ENCODE measurements at regions not wholly inside any gene's neighbourhood (a gene's known extent, or its start where the extent isn't known, plus 50 kb on each side); places are given as distances from the start of the nearest gene placed in this dataset.

DNA sequence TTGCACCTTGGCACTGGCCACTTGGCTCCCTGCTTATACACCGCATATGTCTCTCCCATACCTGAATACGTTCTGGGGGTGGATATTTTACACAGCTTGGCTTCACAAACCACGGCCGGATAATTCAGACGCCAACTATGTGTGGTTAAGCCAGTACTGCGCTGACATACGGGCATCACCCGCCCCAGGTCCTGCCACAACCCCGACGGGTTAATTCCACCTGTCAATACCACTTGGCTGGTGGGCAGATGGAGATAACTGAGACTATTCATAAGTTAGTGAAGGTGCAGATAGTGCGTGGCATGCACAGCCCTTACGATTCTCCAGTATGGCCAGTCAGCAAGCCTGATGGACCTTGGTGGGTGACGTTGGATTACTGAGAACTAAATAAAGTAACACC, 696.3 kb upstream of the AGA start:
- no peak overlapping the region for H3K4me3 ChIP-seq
- in situ Hi-C loops (cut with MboI; ENCODE audit: low pct_unique_long_range_greater_than_20kb in 2 of 9, low sequenced_read_pairs in 9 of 9, unreplicated experiment in 9 of 9) = no loop called here

DNA sequence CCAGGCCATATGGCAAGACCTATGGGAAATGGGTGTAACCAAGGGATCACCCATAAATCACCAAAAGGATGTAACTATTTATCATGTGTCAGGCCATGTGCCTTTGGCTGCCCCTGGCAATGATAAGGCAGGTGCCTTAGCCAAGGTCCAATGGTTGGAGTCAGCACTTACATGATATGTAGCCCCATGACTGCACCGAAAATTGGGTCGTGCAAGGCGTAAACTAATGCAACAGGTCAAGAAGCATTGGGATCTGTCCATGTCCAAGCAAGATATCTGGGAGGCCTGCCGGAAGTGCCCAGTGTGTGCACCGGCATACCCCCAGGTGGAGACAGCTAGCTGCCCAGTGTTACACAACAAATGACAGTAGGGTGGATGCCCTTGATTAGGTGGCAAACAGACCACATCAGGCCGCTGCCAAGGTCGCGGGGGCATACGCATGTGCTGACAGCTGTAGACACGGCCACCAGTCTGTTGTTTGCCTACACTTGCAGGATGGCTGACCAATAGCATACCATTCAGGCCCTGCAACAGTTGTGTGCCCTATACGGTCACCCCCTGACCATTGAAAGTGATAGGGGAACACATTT, 698.2 kb upstream of the AGA start:
- no peak for ATAC-seq (replicated peaks in 6 of 8)
- in situ Hi-C loops (cut with MboI; ENCODE audit: low pct_unique_long_range_greater_than_20kb in 2 of 9, low sequenced_read_pairs in 9 of 9, unreplicated experiment in 9 of 9) = no loop called here
- Histone ChIP-seq H3K4me3 (no peak overlapping the region), H3K4me1 (replicated peaks in 1 of 2) (no peaks in the 10 kb centered on the region), H3K27ac (no peak overlapping the region)
- WGBS, 10 experiments = 55 to 100% (median 93%) methylated on average over 2 to 7 of the region's 11 CpGs; no CpG with 5 or more reads in 5 of the 10 experiments

More for the DNA sequence above, 696.3 kb upstream of the AGA start:
- ATAC-seq (replicated peaks in 6 of 8) = no peak
- no peak overlapping the region for H3K27ac ChIP-seq
- 7 to 100% (median 91%) methylated on average over 1 to 8 of the region's 13 CpGs; no CpG with 5 or more reads in 4 of the 10 experiments for WGBS, 10 experiments
- no peaks in the 10 kb centered on the region for H3K4me1 ChIP-seq (replicated peaks in 1 of 2)

- WGBS, 10 experiments = 30 to 100% (median 82%) methylated on average over 1 to 6 of the region's 8 CpGs; no CpG with 5 or more reads in 3 of the 10 experiments
- in situ Hi-C loops (cut with MboI; ENCODE audit: low pct_unique_long_range_greater_than_20kb in 2 of 9, low sequenced_read_pairs in 9 of 9, unreplicated experiment in 9 of 9) = no loop called here
- ATAC-seq (replicated peaks in 6 of 8) = no peak
- H3K4me3 ChIP-seq = no peak overlapping the region
- H3K27ac ChIP-seq = no peak overlapping the region
- H3K4me1 ChIP-seq (replicated peaks in 1 of 2) = no peaks in the 10 kb centered on the region
Observed at GRCh38 chr4:178142724-178143123, 700.5 kb upstream of the AGA start.

- no peak for ATAC-seq (replicated peaks in 6 of 8)
- H3K27ac ChIP-seq = no peak overlapping the region
- H3K4me1 ChIP-seq (replicated peaks in 1 of 2) = no peaks in the 10 kb centered on the region
- 0 to 100% (median 80%) methylated on average over 1 to 2 of the region's 2 CpGs; no CpG with 5 or more reads in 3 of the 10 experiments for WGBS, 10 experiments
- in situ Hi-C loops (cut with MboI; ENCODE audit: low pct_unique_long_range_greater_than_20kb in 2 of 9, low sequenced_read_pairs in 9 of 9, unreplicated experiment in 9 of 9) = no loop called here
- no peak overlapping the region for H3K4me3 ChIP-seq
Observed at GRCh38 chr4:178148106-178148505, 705.9 kb upstream of the AGA start.

GRCh38 chr4:178165251-178165950, 723.2 kb upstream of the AGA start:
- Histone ChIP-seq H3K27ac (no peak overlapping the region), H3K4me1 (replicated peaks in 1 of 2) (peaks cover 0 to 9% of the 10 kb centered on the region in 2 donors), H3K4me3 (no peak overlapping the region)
- in situ Hi-C loops (cut with MboI; ENCODE audit: low pct_unique_long_range_greater_than_20kb in 2 of 9, low sequenced_read_pairs in 9 of 9, unreplicated experiment in 9 of 9) = no loop called here
- peak in 5 of 8 experiments; percentile 62 to 91 (median 79) for ATAC-seq (replicated peaks in 6 of 8)
- 7 to 77% (median 50%) methylated on average over 3 to 11 of the region's 11 CpGs for WGBS, 10 experiments

- no peak for ATAC-seq (replicated peaks in 6 of 8)
- 0 to 69% (median 42%) methylated on average over 1 to 5 of the region's 5 CpGs for WGBS, 10 experiments
- no peak overlapping the region for H3K27ac ChIP-seq
- peaks cover 0 to 9% of the 10 kb centered on the region in 2 donors for H3K4me1 ChIP-seq (replicated peaks in 1 of 2)
- H3K4me3 ChIP-seq = no peak overlapping the region
- in situ Hi-C loops (cut with MboI; ENCODE audit: low pct_unique_long_range_greater_than_20kb in 2 of 9, low sequenced_read_pairs in 9 of 9, unreplicated experiment in 9 of 9) = no loop called here
Observed at GRCh38 chr4:178165951-178166308, 723.7 kb upstream of the AGA start.

- no peak overlapping the region for H3K4me3 ChIP-seq
- in situ Hi-C loops (cut with MboI; ENCODE audit: low pct_unique_long_range_greater_than_20kb in 2 of 9, low sequenced_read_pairs in 9 of 9, unreplicated experiment in 9 of 9) = no loop called here
- ATAC-seq (replicated peaks in 6 of 8) = no peak
- H3K27ac ChIP-seq = no peak overlapping the region
- 18 to 87% (median 73%) methylated on average over 4 to 6 of the region's 6 CpGs; no CpG with 5 or more reads in 1 of the 10 experiments for WGBS, 10 experiments
- no peaks in the 10 kb centered on the region for H3K4me1 ChIP-seq (replicated peaks in 1 of 2)
Observed at GRCh38 chr4:178173771-178174170, 731.5 kb upstream of the AGA start.

- in situ Hi-C loops (cut with MboI; ENCODE audit: low pct_unique_long_range_greater_than_20kb in 2 of 9, low sequenced_read_pairs in 9 of 9, unreplicated experiment in 9 of 9) = no loop called here
- H3K4me3 ChIP-seq = no peak overlapping the region
- no peak for ATAC-seq (replicated peaks in 6 of 8)
- 8 to 100% (median 75%) methylated on average over 1 to 2 of the region's 2 CpGs; no CpG with 5 or more reads in 2 of the 10 experiments for WGBS, 10 experiments
- no peak overlapping the region for H3K27ac ChIP-seq
- no peaks in the 10 kb centered on the region for H3K4me1 ChIP-seq (replicated peaks in 1 of 2)
Observed at GRCh38 chr4:178174756-178175155, 732.5 kb upstream of the AGA start.

GRCh38 chr4:178185517-178185916, 743.3 kb upstream of the AGA start:
- Histone ChIP-seq H3K4me3 (no peak overlapping the region), H3K4me1 (replicated peaks in 1 of 2) (no peaks in the 10 kb centered on the region), H3K27ac (no peak overlapping the region)
- ATAC-seq (replicated peaks in 6 of 8) = no peak
- in situ Hi-C loops (cut with MboI; ENCODE audit: low pct_unique_long_range_greater_than_20kb in 2 of 9, low sequenced_read_pairs in 9 of 9, unreplicated experiment in 9 of 9) = no loop called here
- WGBS, 10 experiments = 0 to 93% (median 54%) methylated on average over 1 to 3 of the region's 3 CpGs

DNA sequence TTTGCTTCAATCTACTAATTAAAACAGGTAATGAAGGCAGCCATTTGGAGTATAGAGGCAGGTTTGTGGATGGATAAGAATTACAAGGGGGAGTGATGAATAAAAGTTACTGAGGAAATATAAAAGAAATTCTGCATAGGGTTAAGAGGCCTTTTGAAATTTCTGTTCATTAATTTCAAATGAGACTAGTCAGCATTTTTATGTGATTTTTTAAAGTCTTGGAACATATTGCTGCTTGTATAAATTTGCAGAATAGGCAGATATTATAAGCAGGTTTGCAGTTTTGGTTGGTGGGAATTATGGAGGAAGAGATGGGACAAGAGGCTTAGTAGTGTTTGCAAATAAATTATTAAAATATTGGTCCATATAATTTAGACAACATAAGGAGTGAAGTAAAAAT, 750.4 kb upstream of the AGA start:
- in situ Hi-C loops (cut with MboI; ENCODE audit: low pct_unique_long_range_greater_than_20kb in 2 of 9, low sequenced_read_pairs in 9 of 9, unreplicated experiment in 9 of 9) = no loop called here
- ATAC-seq (replicated peaks in 6 of 8) = no peak
- Histone ChIP-seq H3K27ac (no peak overlapping the region), H3K4me3 (no peak overlapping the region), H3K4me1 (replicated peaks in 1 of 2) (no peaks in the 10 kb centered on the region)

DNA sequence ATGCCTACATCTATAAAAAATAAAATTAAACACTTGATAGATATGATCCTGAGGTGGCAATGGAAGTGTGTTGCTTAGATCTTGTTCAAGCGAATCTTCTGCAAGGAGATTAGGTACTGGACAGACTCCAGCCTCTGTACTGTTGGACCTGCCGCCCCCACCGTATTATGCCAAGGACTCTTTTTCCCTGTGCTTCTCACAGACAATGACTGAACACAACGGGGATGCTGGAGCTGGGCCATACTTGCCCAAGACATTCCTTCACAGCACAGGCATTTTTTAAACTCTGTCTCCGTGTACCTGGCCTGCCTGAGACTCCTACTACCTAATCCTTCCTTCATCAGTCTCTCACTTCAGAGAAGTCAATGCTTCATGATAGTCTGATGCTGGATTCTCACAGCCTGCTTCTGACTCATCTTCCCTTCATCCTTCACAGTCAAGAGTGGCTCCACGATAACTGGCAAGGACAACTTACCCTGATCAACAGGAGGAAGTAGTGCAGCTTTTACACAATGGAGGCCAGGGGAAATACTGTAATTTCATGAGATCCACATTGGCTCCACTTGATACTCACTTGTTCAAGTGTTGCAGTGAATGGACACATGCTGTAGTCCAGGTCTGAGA, 754.6 kb upstream of the AGA start:
- 14 to 100% (median 82%) methylated on average over 1 to 6 of the region's 6 CpGs; no CpG with 5 or more reads in 1 of the 10 experiments for WGBS, 10 experiments
- Histone ChIP-seq H3K27ac (no peak overlapping the region), H3K4me1 (replicated peaks in 1 of 2) (no peaks in the 10 kb centered on the region), H3K4me3 (no peak overlapping the region)
- in situ Hi-C loops (cut with MboI; ENCODE audit: low pct_unique_long_range_greater_than_20kb in 2 of 9, low sequenced_read_pairs in 9 of 9, unreplicated experiment in 9 of 9) = no loop called here
- no peak for ATAC-seq (replicated peaks in 6 of 8)

GRCh38 chr4:178198691-178199090, 756.5 kb upstream of the AGA start:
- in situ Hi-C loops (cut with MboI; ENCODE audit: low pct_unique_long_range_greater_than_20kb in 2 of 9, low sequenced_read_pairs in 9 of 9, unreplicated experiment in 9 of 9) = no loop called here
- Histone ChIP-seq H3K4me3 (no peak overlapping the region), H3K4me1 (replicated peaks in 1 of 2) (no peaks in the 10 kb centered on the region), H3K27ac (no peak overlapping the region)
- no peak for ATAC-seq (replicated peaks in 6 of 8)

GRCh38 chr4:178202422-178202821, 760.2 kb upstream of the AGA start:
- 0 to 90% (median 63%) methylated on average over 1 of the region's 1 CpG; no CpG with 5 or more reads in 5 of the 10 experiments for WGBS, 10 experiments
- no peak for ATAC-seq (replicated peaks in 6 of 8)
- Histone ChIP-seq H3K27ac (no peak overlapping the region), H3K4me3 (no peak overlapping the region), H3K4me1 (replicated peaks in 1 of 2) (no peaks in the 10 kb centered on the region)
- in situ Hi-C loops (cut with MboI; ENCODE audit: low pct_unique_long_range_greater_than_20kb in 2 of 9, low sequenced_read_pairs in 9 of 9, unreplicated experiment in 9 of 9) = no loop called here

DNA sequence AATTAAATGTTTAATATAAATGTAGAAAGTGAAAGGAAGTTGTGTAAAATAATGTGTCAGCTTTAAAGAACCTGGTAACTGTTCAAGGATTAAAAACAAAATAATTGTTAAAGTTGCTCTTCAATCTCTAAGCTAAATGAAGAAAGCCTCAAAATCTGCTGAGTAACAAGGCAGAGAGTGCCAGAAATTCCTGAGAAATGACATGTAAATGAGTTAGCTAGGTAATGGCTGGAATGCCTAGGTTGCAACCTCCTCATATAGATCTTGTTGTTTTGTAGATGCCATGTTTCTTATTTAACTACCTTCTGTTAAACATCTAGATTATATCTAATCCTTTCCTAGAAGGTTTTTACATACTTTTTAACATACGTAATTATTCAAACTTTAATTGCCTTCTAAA, 763.6 kb upstream of the AGA start:
- in situ Hi-C loops (cut with MboI; ENCODE audit: low pct_unique_long_range_greater_than_20kb in 2 of 9, low sequenced_read_pairs in 9 of 9, unreplicated experiment in 9 of 9) = no loop called here
- Histone ChIP-seq H3K4me3 (no peak overlapping the region), H3K4me1 (replicated peaks in 1 of 2) (no peaks in the 10 kb centered on the region), H3K27ac (no peak overlapping the region)
- 0 to 100% (median 80%) methylated on average over 1 of the region's 1 CpG for WGBS, 10 experiments
- no peak for ATAC-seq (replicated peaks in 6 of 8)
